ENCODE measurements at regions not wholly inside any gene's neighbourhood (a gene's known extent, or its start where the extent isn't known, plus 50 kb on each side); places are given as distances from the start of the nearest gene placed in this dataset.
"Not testable (repeated sequence)": the region's sequence is repeated elsewhere in the genome, so short reads cannot be mapped to it uniquely, and the experiment has no call there.

GRCh38 chr5:63083689-63084088 lies 505.1 kb downstream of the LRRC70 start:
- H3K36me3 Mint-ChIP-seq, H3K4me1 Mint-ChIP-seq, H3K27ac Mint-ChIP-seq, H3K4me3 Mint-ChIP-seq, H3K27me3 Mint-ChIP-seq: not testable (repeated sequence)
- peaks cover 0 to 14% (median 3%) of the 10 kb centered on the region in 3 donors for H3K9me3 Mint-ChIP-seq

DNA sequence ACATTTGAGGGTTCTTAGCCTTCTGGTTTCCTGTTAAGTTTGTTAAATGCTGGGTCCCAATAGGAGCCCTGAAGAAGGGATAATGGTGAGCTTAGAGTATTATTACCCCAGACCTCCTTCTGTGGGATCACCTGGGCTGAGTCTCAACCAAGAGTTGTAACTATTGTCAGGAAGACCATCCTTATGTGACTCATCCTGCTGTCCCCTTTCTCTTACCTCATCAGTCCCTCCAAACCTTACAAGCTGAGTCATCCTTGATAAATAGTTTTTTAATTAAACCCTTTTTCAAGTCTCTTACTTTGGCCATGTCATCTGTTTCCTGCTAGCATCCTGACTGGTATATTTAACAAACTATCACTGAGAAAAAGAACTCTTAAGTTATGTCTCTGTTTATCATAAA lies 502.8 kb downstream of the LRRC70 start:
- no peaks in the 10 kb centered on the region for H3K27me3 Mint-ChIP-seq
- no peaks in the 10 kb centered on the region for H3K36me3 Mint-ChIP-seq
- H3K9me3 Mint-ChIP-seq: peaks cover 0 to 14% (median 3%) of the 10 kb centered on the region in 3 donors
- peaks cover 0 to 1% (median 0%) of the 10 kb centered on the region in 3 donors for H3K4me1 Mint-ChIP-seq
- no peak overlapping the region for H3K4me3 Mint-ChIP-seq
- no peak overlapping the region for H3K27ac Mint-ChIP-seq

DNA sequence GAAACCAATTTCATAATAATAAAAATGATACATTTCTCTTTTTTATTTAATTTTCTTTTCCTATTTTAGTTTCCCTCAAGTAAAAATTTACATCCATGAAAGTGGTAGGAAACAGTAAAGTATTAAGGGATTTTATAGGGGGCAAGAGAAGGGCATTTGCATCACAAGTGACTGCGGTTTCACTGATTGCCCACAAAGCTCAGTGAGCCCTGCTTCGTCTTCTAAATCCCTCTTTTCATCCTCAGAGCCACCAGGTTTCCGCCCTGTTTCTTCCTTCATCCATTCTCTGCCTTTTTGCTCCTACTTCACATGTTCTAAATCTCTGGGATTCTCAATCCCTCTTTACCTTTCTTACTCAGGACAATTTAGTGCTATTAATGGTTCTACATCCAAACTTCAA lies 491.4 kb downstream of the LRRC70 start:
- no peaks in the 10 kb centered on the region for H3K27me3 Mint-ChIP-seq
- no peak overlapping the region for H3K27ac Mint-ChIP-seq
- H3K9me3 Mint-ChIP-seq: peaks cover 2 to 12% (median 3%) of the 10 kb centered on the region in 3 donors
- no peaks in the 10 kb centered on the region for H3K36me3 Mint-ChIP-seq
- no peaks in the 10 kb centered on the region for H3K4me1 Mint-ChIP-seq
- H3K4me3 Mint-ChIP-seq: no peak overlapping the region

GRCh38 chr5:63055421-63055820 lies 476.8 kb downstream of the LRRC70 start:
- Mint-ChIP-seq H3K27me3 (no peaks in the 10 kb centered on the region), H3K4me3 (no peak overlapping the region), H3K27ac (no peak overlapping the region), H3K9me3 (peaks cover 0 to 7% (median 2%) of the 10 kb centered on the region in 3 donors), H3K4me1 (no peaks in the 10 kb centered on the region), H3K36me3 (no peaks in the 10 kb centered on the region)

- Mint-ChIP-seq H3K4me3 (no peak overlapping the region), H3K9me3 (peaks cover 0 to 7% (median 2%) of the 10 kb centered on the region in 3 donors), H3K27me3 (no peaks in the 10 kb centered on the region), H3K27ac (no peak overlapping the region), H3K4me1 (no peaks in the 10 kb centered on the region), H3K36me3 (no peaks in the 10 kb centered on the region)
Observed at GRCh38 chr5:63053019-63053638, 474.5 kb downstream of the LRRC70 start.

GRCh38 chr5:63050916-63051315 lies 472.3 kb downstream of the LRRC70 start:
- Mint-ChIP-seq H3K4me1 (no peaks in the 10 kb centered on the region), H3K27ac (no peak overlapping the region), H3K4me3 (no peak overlapping the region), H3K36me3 (no peaks in the 10 kb centered on the region), H3K27me3 (no peaks in the 10 kb centered on the region), H3K9me3 (peaks cover 0 to 8% (median 4%) of the 10 kb centered on the region in 3 donors)

GRCh38 chr5:63049935-63050334 lies 471.3 kb downstream of the LRRC70 start:
- Mint-ChIP-seq H3K36me3 (no peaks in the 10 kb centered on the region), H3K9me3 (peaks cover 0 to 4% (median 3%) of the 10 kb centered on the region in 3 donors), H3K4me1 (no peaks in the 10 kb centered on the region), H3K27me3 (no peaks in the 10 kb centered on the region), H3K4me3 (no peak overlapping the region), H3K27ac (no peak overlapping the region)

GRCh38 chr5:63043792-63044191 lies 465.2 kb downstream of the LRRC70 start:
- peaks cover 3 to 6% (median 3%) of the 10 kb centered on the region in 3 donors for H3K9me3 Mint-ChIP-seq
- H3K27me3 Mint-ChIP-seq: no peaks in the 10 kb centered on the region
- no peak overlapping the region for H3K4me3 Mint-ChIP-seq
- H3K36me3 Mint-ChIP-seq: no peaks in the 10 kb centered on the region
- no peak overlapping the region for H3K27ac Mint-ChIP-seq
- no peaks in the 10 kb centered on the region for H3K4me1 Mint-ChIP-seq

- H3K36me3 Mint-ChIP-seq: no peaks in the 10 kb centered on the region
- H3K4me3 Mint-ChIP-seq: no peak overlapping the region
- H3K27me3 Mint-ChIP-seq: no peaks in the 10 kb centered on the region
- no peak overlapping the region for H3K27ac Mint-ChIP-seq
- peaks cover 0 to 19% (median 10%) of the 10 kb centered on the region in 3 donors for H3K9me3 Mint-ChIP-seq
- no peaks in the 10 kb centered on the region for H3K4me1 Mint-ChIP-seq
Observed at GRCh38 chr5:63032343-63032742, 453.7 kb downstream of the LRRC70 start.

- Mint-ChIP-seq H3K4me1 (peaks cover 0 to 3% (median 0%) of the 10 kb centered on the region in 3 donors), H3K4me3 (no peak overlapping the region), H3K27me3 (no peaks in the 10 kb centered on the region), H3K27ac (no peak overlapping the region), H3K9me3 (peaks cover 0 to 19% (median 10%) of the 10 kb centered on the region in 3 donors), H3K36me3 (no peaks in the 10 kb centered on the region)
Observed at GRCh38 chr5:63029891-63030290, 451.3 kb downstream of the LRRC70 start.

GRCh38 chr5:63025679-63026078 lies 447.1 kb downstream of the LRRC70 start:
- H3K4me3 Mint-ChIP-seq: peak overlapping the region in 1 of 4 donors; percentile 86
- H3K9me3 Mint-ChIP-seq: peaks cover 0 to 4% (median 0%) of the 10 kb centered on the region in 3 donors
- no peaks in the 10 kb centered on the region for H3K27me3 Mint-ChIP-seq
- peak overlapping the region in 1 of 3 donors; percentile 25 for H3K27ac Mint-ChIP-seq
- H3K36me3 Mint-ChIP-seq: no peaks in the 10 kb centered on the region
- peaks cover 0 to 3% (median 0%) of the 10 kb centered on the region in 3 donors for H3K4me1 Mint-ChIP-seq

DNA sequence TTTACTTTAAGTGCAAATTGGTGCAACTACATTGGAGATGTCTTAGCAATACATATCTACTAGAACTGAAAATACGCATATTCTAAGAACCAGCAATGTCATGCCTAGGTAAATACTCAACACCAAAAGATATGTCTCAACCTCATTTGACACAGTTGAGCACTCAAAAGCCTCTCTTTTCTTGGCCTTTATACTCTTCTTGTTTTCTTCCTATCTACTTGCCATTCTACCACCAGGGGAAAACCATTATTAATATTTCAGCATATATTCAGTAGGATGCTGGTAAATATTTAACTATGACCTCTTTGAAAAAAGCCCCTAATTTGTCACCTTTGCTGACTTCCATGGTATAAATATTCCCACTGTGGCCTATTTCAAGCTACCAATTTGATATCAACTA lies 443.8 kb downstream of the LRRC70 start:
- Mint-ChIP-seq H3K9me3 (peaks cover 0 to 13% (median 3%) of the 10 kb centered on the region in 3 donors), H3K36me3 (no peaks in the 10 kb centered on the region), H3K4me1 (peaks cover 0 to 3% (median 0%) of the 10 kb centered on the region in 3 donors), H3K27me3 (no peaks in the 10 kb centered on the region), H3K4me3 (no peak overlapping the region), H3K27ac (no peak overlapping the region)

DNA sequence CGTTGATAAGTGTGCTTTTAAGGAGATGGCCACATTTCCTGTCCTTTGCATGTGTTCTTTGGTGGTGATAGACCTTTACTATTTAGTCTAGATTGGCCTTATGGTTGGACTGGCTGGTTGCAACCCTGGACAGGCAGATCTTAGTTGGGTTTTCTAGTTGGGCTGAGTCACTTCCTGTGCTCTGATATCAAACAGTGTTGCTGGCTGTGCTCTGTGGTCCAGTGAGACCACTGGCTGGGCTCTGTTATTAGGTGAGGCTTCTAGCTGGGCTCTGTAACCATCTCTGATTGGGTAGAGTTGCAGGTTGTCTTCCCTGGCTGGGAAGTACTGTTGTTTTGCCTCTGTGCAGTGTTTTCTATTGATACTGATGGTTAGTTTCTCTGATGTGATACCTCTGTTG lies 432.5 kb downstream of the LRRC70 start:
- H3K27me3 Mint-ChIP-seq: no peaks in the 10 kb centered on the region
- H3K4me1 Mint-ChIP-seq: no peaks in the 10 kb centered on the region
- H3K27ac Mint-ChIP-seq: no peak overlapping the region
- peaks cover 9 to 17% (median 17%) of the 10 kb centered on the region in 3 donors for H3K9me3 Mint-ChIP-seq
- H3K4me3 Mint-ChIP-seq: no peak overlapping the region
- no peaks in the 10 kb centered on the region for H3K36me3 Mint-ChIP-seq

- no peaks in the 10 kb centered on the region for H3K4me1 Mint-ChIP-seq
- no peak overlapping the region for H3K4me3 Mint-ChIP-seq
- peaks cover 9 to 17% (median 11%) of the 10 kb centered on the region in 3 donors for H3K9me3 Mint-ChIP-seq
- no peak overlapping the region for H3K27ac Mint-ChIP-seq
- H3K36me3 Mint-ChIP-seq: no peaks in the 10 kb centered on the region
- H3K27me3 Mint-ChIP-seq: no peaks in the 10 kb centered on the region
Observed at GRCh38 chr5:63008195-63008594, 429.6 kb downstream of the LRRC70 start.

- H3K27ac Mint-ChIP-seq, H3K4me1 Mint-ChIP-seq, H3K27me3 Mint-ChIP-seq, H3K36me3 Mint-ChIP-seq, H3K4me3 Mint-ChIP-seq: not testable (repeated sequence)
- peaks cover 2 to 19% (median 8%) of the 10 kb centered on the region in 3 donors for H3K9me3 Mint-ChIP-seq
Observed at GRCh38 chr5:62994842-62995241, 416.2 kb downstream of the LRRC70 start.

- no peaks in the 10 kb centered on the region for H3K27me3 Mint-ChIP-seq
- no peak overlapping the region for H3K4me3 Mint-ChIP-seq
- no peak overlapping the region for H3K27ac Mint-ChIP-seq
- H3K9me3 Mint-ChIP-seq: peaks cover 2 to 23% (median 4%) of the 10 kb centered on the region in 3 donors
- H3K4me1 Mint-ChIP-seq: no peaks in the 10 kb centered on the region
- H3K36me3 Mint-ChIP-seq: no peaks in the 10 kb centered on the region
Observed at GRCh38 chr5:62985749-62986148, 407.1 kb downstream of the LRRC70 start.

Measured in IgD-negative memory B cell (primary cell).